ENCODE measurements at regions not wholly inside any gene's neighbourhood (a gene's known extent, or its start where the extent isn't known, plus 50 kb on each side); places are given as distances from the start of the nearest gene placed in this dataset.
"Not testable (repeated sequence)": the region's sequence is repeated elsewhere in the genome, so short reads cannot be mapped to it uniquely, and the experiment has no call there.

DNA sequence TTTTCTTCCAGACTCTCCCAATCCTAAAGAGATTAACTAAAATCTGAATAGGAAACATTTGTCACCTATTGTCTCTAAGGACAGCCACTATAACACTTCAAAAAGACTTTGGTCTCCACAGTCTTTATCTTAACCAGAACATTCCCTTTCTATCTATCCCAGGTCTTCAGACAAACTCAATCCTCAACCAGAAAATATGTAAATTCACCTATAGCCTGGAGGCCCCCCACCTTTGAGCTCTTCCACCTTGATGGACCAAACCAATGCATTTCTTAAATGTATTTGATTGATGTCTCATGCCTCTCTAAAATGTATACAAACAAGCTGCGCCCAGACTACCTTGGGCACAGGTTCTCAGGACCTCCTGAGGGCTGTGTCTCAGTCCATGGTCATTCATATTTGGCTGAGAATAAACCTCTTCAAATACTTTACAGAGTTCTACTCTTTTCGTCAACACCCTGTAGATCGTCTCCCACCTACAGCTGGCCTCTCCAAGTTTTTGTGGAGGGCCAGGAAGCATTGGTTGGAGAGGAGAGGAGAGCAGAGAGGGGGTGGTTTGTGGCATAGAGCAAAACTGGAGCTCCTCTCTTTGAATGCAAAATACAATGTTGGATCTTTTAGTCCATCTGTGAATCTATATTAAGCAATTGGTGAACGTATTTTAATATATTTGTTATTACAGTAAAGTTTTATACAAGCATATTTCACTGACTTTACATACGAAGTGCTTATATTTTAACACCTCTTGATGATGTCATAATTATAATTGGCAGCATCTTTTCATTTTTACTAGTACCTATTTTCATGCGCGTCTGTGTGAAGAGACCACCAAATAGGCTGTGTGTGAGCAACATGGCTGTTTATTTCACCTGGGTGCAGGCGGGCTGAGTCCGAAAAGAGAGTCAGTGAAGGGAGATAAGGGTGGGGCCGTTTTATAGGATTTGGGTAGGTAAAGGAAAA, 230.7 kb upstream of the DUSP10 start:
- DNase-seq: no peak

DNA sequence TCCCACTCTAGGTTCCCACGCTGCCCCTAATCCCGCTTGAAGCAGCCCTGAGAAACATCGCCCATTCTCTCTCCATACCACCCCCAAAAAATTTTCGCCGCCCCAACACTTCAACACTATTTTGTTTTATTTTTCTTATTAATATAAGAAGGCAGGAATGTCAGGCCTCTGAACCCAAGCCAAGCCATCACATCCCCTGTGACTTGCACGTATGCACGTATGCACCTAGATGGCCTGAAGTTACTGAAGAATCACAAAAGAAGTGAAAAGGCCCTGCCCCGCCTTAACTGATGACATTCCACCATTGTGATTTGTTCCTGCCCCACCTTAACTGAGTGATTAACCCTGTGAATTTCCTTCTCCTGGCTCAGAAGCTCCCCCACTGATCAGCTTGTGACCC, 229.1 kb upstream of the DUSP10 start:
- not testable (repeated sequence) for DNase-seq

GRCh38 chr1:221969298-221969858, 227.5 kb upstream of the DUSP10 start:
- DNase-seq: not testable (repeated sequence)

- DNase-seq: not testable (repeated sequence)
Observed at GRCh38 chr1:221967538-221967937, 225.6 kb upstream of the DUSP10 start.

GRCh38 chr1:221966888-221967287, 225.0 kb upstream of the DUSP10 start:
- not testable (repeated sequence) for DNase-seq

GRCh38 chr1:221965891-221966290, 224.0 kb upstream of the DUSP10 start:
- DNase-seq: not testable (repeated sequence)

DNA sequence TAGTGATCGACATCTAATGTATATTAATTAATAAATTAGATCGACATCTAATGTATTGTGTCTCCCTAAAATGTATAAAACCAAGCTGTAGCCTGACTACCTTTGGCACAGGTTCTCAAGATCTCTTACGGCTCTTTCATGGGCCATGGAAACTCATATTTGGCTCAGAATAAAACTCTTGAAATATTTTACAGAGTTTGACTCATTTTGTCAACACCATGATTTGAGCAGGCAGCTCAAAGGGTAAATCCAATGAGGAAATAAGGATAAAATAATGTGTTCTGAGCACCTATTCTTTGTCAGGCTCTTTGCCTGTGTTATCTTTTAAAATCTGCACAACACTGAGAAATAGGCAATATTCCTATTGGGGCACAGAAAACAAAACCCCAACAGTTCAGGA, 223.4 kb upstream of the DUSP10 start:
- no peak for DNase-seq

DNA sequence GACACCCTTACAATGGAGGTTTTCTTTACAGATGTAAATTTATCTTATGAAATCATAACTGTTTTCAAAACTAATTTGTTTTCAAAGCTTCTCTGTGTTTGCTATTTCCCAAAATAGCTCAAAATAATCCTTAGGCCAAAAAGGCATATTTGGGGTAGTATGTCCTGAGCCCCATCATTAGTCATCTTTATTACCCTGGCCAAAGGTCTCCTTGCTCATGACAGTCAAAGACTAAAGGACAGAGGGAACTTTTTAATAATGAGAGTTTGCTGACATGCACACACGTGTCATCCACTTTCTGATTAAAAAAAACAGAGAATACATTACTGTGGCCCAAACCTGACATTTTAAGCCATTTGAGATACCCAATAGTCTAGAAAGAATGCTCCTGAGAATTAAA, 221.9 kb upstream of the DUSP10 start:
- no peak for DNase-seq

DNA sequence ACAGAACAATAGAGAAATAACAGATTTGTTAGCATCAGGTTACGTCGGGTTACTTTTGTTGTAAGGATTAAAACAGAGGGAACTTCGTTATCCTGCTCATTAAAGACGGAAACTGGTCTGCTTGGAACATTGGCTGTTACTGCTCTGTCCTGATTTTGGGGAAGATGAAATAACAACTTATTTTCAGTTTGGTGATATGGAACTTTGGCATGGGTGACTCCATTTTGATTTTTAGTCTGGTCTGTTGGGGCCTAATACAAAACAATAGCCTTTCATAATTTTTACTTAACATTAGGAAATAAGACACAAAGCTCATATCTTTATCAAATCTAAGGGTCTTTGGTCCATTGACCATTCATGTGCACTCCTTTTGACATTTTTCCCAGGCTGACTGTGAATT, 220.5 kb upstream of the DUSP10 start:
- no peak for DNase-seq

DNA sequence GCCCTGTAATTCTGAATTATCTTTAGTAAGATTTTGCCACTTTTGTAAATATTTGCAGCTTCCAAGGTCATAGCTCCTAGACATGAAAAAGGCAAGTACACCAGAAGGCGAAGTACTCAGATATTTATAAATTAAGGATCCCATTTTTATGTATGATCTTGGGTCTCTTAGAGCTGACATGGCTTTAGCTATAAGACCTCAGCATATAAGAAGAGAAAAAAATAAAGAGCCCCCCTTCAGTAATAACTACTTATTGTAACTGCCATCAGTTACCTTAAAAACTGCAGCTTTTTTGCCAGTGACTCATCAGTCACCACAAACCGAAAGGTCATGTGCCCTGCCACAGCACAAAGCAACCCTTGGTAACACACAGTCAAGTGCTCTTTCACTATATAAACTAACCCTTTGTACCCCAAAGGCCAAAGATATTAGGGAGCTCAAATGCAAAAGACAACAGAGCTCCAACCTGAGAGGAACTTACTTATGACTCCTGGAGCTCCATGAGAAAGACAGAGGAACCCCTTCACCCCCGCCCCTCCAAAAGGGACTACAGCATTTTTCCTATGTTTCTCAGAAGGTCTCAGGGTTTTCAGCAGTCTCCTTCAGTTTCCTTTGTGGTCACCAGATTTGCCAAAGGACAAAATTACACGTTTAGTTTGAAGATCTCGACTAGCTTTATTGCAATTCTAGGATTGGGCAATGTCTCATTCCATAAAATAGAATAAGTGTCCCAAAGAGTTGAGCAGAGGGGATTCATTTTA, 219.8 kb upstream of the DUSP10 start:
- DNase-seq: peak in 3 of 56 donors; percentile 2 to 51 (median 14)

- DNase-seq: not testable (repeated sequence)
Observed at GRCh38 chr1:221958161-221958562, 216.3 kb upstream of the DUSP10 start.

DNA sequence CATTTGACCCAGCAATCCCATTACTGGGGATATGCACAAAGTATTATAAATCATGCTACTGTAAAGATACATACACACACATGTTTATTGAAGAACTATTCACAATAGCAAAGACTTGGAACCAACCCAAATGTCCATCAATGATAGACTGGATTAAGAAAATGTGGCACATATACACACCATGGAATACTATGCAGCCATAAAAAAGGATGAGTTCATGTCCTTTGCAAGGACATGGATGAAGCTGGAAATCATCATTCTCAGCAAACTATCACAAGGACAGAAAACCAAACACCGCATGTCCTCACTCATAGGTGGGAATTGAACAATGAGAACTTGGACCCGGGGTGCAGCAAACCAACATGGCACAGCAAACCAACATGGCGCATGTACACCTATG, 215.5 kb upstream of the DUSP10 start:
- not testable (repeated sequence) for DNase-seq

- no peak for DNase-seq
Observed at GRCh38 chr1:221949996-221950395, 208.1 kb upstream of the DUSP10 start.

DNA sequence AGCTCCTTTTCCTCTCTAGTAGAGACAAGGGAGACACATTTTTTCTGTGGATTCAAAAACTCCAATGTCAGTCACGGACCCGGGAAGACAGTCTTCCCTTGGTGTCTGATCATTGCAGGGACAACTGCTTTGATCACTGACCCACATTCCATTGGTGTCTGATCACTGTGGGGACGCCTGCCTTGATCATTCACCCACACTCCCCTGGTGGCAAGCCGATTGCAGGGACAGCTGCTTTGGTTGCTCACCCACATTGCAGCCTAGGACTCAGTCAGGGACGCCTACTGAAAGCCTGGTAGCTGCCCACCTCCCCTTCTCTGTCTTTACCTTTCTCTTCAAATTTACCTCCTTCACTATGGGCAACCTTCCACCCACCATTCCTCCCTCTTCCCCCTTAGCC, 206.6 kb upstream of the DUSP10 start:
- no peak for DNase-seq

DNA sequence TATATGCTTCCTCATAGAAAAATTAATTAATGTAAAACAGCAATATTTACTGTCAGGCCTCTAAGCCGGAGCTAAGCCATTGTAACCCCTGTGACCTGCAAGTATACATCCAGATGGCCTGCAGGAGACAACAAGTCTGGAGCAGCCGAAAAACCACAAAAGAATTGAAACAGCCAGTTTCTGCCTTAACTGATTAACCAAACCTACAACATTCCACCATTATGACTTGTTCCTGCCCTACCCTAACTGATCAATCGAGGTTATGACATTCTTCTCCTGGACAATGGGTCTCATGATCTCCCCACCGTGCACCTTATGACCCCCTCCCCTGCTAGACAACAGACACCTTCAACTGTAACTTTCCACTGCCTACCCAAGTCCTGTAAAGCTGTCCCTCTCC, 205.8 kb upstream of the DUSP10 start:
- no peak for DNase-seq

DNA sequence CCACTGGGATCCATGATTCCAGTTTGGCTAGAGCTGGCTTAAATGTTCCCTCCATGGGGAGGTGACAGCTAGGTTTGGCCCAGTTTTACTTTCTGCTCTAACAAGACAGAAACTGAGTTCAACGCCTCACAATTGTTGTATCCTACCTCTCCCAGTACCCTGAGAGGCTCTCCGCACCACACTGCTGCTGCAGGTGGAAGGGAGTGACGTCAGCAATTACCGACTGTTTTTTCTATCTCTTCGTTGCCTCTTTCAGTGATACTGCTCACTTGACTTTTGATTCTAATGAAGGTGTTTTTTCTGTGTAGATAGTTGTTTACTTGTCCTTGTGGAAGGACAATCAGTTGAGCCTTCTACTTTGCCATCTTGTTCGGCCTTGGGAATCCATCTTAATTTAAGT, 204.9 kb upstream of the DUSP10 start:
- no peak for DNase-seq

DNA sequence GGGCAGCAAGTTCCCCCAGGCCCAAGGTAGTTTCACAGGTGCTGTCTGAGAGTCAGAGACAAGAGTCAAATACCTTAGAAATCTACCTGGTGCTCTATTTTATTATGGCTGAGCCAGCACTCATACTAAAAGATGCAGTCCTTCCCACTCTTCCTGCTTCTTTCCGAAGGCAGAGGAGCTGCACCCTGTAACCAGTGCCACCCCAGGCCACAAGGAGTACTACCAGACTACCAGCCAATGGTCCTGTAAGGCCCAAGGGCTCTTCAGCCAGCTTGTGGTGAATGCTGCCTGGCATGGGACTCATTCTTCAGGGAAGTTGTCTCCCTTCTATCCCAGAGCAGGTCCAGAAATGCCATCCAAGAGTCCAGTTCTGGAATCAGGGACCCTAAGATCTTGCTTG, 203.8 kb upstream of the DUSP10 start:
- DNase-seq: no peak

DNA sequence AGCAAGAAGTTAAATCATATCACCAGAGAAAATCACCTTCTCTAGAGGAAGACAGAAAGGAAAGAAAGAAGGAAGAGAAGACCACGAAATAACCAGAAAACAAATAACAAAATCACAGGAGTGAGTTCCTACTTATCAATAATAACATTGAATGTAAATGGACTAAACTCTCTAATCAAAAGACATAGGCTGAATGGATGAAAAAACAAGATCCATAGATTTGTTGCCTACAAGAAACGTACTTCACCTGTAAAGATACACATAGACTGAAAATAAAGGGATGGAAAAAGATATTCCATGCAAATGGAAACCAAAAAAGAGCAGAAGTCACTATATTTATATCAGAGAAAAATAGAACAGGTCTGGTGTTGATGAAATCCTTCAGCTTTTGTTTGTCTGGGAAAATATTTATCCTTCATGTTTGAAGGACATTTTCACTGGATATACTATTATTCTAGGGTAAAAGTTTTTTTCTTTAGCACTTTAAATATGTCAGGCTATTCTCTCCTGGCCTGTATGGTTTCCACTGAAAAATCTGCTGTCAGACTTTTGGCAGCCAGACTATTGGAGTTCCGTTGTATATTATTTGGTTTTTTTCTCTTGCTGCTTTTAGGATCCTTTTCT, 202.5 kb upstream of the DUSP10 start:
- DNase-seq: no peak

- DNase-seq: no peak
Observed at GRCh38 chr1:221940631-221941030, 198.7 kb upstream of the DUSP10 start.

DNA sequence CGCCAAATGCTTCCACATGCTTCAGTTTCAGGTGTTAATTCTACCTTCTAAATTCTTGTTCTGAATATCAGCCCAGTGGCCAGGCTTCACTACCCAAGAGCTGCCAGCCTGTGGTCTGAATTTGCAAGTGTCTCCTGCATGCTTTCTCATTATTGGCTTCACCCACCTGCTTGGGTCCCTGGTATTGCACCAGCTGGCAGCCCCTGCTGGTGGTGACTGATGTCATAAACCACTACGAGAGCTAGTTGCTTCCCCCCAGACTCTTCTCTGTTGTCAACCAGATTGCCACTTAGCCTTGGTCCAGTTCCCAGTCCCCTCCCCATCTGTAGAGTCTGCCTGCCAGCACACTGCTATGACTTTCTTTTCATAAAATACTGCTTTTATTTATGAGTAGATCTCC, 197.7 kb upstream of the DUSP10 start:
- no peak for DNase-seq

DNA sequence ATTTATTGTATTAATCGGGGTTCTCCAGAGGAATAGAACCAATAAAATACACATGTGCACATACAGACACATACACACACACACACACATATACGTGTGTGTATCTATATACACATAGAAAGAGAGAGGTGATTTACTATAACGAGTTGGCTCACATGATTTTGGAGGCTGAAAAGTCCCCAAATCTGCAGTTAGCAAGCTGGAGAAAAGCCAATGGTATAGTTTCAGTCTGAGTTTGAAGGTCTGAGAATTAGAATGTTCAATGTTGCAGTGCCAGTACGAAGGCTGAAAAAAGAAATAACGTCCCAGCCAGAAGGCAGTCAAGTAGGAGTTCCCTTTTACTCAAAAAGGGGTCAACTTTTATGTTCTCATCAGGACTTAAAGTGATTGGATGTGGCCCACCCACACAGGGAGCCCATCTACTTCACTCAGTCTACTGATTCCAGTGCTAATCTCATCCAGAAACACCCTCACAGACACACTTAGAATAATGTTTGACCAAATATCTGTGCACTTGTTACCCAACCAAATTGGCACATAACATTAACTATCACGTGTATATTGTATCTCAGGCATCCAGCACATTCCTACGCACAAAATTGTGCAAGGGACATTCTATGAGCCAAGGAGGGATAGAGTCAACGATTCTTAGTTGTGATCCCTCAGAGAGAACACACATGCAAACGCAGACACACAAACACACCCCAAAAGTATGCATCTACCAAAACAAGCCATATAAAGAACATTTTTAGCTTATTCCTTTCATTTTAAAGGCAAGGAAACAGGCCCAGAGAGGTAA, 195.5 kb upstream of the DUSP10 start:
- no peak for DNase-seq

All from nucleus accumbens (tissue), 56 donors.